Stimulated activated CD4-positive, alpha-beta T cell treated with anti-CD3 and anti-CD28 coated beads, TNF-alpha, amount 100 ng/mL, for 1 hour (primary cell): ENCODE measurements at regions not wholly inside any gene's neighbourhood (a gene's known extent, or its start where the extent isn't known, plus 50 kb on each side); places are given as distances from the start of the nearest gene placed in this dataset.

Experiments
- DNase-seq, 3 donors: peaks; one replicate each; pipeline ENCODE4 v3.0.0-alpha.2; 2020; ENCODE audit warnings: low read depth in 3 of 3, low spot score in 1 of 3

DNA sequence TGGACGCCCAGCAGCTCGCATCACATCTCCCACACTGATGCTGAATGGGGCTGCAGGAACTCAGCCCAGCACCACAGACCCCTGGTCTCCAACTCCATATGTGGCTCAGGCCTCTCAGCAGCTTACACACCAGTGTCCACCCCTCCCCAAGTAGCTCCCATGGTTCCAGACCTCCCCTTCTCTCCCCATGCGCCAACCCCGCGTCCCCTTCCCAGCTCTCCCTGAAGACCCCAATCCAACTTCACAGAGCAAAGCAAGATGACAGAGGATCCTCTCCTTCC lies 188.9 kb downstream of the SH3BP4 start:
- DNase-seq = no peak

DNA sequence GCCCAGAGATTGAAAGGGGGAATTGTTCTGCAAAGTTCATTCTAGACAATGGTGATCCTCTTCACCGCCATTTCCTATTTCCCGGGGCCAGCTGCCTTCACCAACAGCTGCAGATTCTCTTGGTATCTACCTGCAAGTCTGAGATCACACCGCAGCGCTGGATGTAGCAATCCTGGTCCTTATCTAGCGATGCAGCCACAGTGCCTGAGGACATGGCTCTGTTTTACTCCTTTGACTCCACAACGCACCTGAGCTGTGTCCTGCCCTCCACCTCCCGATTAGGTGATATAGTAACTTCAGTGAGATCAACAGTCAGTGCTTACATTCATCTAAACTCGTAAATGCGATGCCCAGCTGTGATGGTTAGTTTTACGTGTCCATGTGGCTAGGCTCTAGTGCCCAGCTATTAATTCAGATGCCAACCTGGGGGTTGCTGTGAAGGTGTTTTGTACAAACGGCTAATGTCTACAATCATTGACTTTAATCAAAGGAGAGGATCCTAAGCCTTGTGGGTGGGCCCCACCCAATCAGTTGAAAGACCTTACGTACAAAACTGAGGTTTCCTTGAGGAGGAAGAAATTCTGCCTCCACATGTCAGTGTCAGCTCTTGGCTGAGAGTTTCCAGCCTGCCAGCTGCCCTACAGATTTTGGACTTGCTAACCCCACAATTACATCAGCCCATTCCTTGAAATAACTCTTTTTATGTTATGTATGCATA lies 189.8 kb downstream of the SH3BP4 start:
- DNase-seq = no peak

DNA sequence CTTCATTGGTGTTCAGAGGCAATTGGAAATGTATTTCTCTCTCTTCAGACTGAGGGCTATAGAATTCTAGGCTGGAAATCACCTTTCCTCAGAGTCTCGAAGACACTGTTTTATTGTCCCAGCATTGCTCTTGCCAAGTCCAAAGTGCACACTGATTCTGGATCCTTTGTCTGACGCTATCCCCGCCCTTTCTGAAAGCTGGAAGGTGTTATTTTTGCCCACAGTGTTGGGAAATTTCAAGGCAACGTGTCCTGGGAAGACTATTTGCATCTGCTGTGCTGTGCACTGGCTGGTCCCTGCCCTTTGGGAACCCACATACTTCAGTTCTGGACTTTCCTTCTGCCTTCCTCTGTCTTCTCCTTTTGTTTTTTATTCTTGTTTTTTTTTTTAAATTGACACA lies 190.8 kb downstream of the SH3BP4 start:
- no peak for DNase-seq

GRCh38 chr2:235143789-235144188 lies 192.0 kb downstream of the SH3BP4 start:
- no peak for DNase-seq

DNA sequence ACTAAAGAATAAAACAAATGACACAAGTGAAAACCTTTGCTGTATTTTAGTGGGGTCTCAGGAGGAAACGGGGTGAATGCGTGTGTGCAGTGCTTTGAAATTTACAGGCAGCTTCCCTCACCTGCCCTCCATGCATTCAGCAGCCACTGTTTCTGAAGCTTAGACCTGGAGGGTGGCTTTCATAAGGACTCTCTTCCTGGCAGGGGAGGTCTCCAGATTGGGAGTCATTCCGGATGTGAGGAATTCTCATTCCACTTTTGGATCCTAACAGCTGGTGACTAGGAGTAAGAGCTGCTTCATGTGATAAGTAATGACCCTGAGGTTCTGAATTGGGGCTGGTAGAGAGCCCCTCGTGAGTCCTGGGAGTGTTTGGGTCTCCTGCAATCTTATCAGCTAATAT lies 192.5 kb downstream of the SH3BP4 start:
- DNase-seq = no peak

DNA sequence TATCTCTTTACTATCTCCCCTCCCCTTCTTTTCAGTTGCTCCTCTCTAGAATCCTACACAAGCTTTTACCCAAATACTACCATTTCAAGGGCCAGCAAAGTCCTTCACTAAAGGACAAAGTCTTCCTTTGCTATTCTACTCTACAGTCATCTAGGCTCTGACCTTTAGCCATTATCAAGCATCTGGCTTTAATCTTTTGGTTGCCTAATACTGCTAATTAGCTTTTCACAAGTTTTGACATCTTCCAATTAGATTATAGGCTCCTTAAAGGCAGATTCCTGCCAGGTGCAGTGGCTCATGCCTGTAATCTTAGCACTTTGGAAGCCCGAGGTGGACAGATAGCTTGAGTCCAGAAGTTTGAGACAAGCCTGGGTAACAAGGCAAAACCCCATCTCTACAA lies 194.4 kb downstream of the SH3BP4 start:
- no peak for DNase-seq

GRCh38 chr2:235146871-235147565 lies 195.2 kb downstream of the SH3BP4 start:
- DNase-seq = no peak

DNA sequence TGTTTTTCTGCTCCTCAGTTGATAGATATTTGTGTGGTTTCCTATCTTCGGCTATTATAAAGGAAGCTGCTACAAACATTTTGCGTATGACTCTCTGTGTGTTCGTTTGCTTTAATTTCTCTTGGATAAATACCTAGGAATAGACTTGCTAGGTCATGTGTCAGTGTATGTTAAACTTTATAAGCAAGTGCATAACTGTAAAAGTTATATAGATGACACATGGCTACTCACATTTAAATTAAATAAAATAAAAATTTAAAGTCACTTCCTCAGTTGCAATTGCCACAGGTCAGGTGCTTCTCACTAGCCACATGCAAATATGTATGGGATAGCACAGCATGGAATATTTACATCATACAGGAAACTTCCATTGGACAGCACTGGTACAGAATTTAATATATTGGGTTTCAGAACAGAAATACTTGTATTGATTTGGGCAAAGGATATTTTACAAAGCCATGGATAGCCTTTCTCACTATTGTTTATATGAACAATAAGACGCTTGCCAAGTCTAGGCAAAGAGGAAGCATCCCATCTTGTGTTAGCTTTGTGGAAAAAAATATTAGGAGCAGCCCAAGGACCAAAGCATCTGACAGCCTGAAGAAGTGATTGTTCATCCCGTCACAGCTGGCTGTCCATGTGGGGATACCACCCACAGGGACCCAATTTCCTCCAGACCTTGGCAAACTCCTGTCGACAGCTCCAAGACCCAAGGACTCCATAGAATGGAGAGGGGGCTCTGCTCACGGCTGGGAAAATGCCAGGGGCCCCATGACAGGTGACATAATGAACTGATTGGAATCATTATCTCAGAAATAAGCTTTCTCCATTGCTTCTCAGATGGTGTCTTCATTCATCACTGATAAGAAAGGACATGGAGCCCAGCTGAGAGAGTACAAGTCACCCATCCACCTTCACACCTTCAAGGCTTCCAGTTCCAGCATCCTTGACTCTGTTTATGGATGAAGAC lies 196.7 kb downstream of the SH3BP4 start:
- no peak for DNase-seq

GRCh38 chr2:235149240-235149659 lies 197.4 kb downstream of the SH3BP4 start:
- DNase-seq = no peak

DNA sequence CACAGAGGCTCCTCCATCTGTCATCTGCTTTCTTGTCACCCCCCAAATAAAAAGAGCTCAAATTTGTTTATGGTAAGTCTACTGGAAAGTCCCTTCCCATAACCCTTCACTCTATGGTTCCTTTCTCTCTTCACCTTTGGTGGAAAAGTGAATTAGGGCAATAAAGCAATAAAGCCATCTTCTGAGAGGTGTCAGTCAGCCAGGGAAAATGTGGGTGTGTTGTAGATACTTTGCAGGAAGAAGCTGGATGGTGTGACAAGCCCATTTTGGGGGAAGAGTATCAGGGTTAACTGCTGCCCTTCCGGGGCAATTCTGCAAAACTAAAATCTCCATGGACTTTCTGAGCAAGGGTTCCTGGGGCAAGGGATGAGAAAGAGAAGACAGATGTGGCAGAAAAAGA lies 197.9 kb downstream of the SH3BP4 start:
- DNase-seq = no peak

DNA sequence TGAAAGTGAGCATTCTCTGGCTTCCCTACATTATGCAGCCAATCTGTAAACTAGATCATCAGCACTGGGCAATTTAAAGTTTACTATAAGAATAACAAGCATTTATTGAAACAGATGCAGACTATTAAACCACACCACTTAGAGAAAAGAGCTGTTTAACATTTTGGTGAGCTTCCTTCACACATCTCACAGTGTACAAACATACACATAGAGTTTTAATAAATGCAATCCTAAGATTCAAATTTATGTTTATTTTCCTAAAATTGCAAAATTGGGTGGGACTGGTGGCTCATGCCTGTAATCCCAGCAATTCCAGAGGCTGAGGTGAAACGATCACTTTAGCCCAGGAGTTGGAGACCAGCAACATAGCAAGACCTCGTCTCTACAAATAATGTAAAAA lies 199.3 kb downstream of the SH3BP4 start:
- DNase-seq = no peak

- DNase-seq = no peak
Measured at GRCh38 chr2:235155163-235155562, 203.3 kb downstream of the SH3BP4 start.

GRCh38 chr2:235156055-235156454 lies 204.2 kb downstream of the SH3BP4 start:
- no peak for DNase-seq

- DNase-seq = no peak
Measured at GRCh38 chr2:235157746-235158482, 206.1 kb downstream of the SH3BP4 start.

GRCh38 chr2:235160281-235160810 lies 208.5 kb downstream of the SH3BP4 start:
- DNase-seq = no peak

DNA sequence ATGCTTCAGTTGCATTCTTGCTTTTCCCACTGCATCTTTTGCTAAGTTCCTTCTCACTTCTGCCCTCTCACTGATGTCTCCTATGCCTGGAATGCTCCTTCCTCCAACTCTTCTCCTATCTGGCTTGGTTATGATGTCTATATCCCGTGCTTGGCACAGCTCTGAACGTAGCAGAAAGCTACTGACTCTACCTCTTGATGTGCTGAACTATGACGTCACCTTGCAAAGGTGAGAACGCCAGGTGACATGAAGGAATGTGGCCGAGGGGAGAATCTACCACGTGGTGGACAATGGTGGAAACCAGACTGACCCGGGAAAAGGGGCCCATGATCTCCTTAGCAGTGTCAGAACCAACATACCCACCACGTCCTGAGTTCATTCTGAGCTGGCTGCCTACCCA lies 209.7 kb downstream of the SH3BP4 start:
- DNase-seq = no peak

GRCh38 chr2:235162082-235162836 lies 210.4 kb downstream of the SH3BP4 start:
- no peak for DNase-seq

DNA sequence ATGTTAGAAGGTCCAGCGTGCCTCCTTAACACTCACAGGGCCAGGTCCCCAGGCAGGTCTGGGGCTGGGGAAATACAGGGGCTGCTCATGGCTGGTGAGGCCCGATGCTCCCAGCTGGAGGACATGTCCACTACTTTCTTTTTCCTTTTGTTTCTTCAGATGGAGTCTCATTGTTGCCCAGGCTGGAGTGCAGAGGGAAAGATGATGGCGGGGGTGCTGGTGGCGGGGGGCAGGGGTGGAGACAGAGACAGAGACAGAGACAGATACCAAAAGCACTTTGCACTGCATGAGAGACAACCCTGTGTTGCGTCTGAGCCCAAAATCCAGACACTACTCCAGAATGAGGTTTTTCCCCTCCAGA lies 211.0 kb downstream of the SH3BP4 start:
- DNase-seq = no peak

GRCh38 chr2:235165136-235165535 lies 213.3 kb downstream of the SH3BP4 start:
- DNase-seq = no peak

- no peak for DNase-seq
Measured at GRCh38 chr2:235165631-235166030, 213.8 kb downstream of the SH3BP4 start.
